GM23338 (cell line): ENCODE measurements at regions not wholly inside any gene's neighbourhood (a gene's known extent, or its start where the extent isn't known, plus 50 kb on each side); places are given as distances from the start of the nearest gene placed in this dataset.

Experiments used
- CREB1 ChIP-seq: fragments of 250-450 bp; sonication (Bioruptor Pico); IDR thresholded peaks from 2 replicates; pipeline ENCODE4 v1.5.0; 2020; ENCODE audit warnings: low read depth, mild to moderate bottlenecking, moderate library complexity
- EZH2 ChIP-seq: fragments of 200-600 bp; sonication (generic); IDR thresholded peaks from one replicate; pipeline ENCODE4 v1.8.0; 2017; ENCODE audit warnings: antibody characterized with exemption, mild to moderate bottlenecking, low read depth; ENCODE audit not compliant: unreplicated experiment
- EZH2phosphoT487 ChIP-seq: fragments of 200-600 bp; sonication (generic); IDR thresholded peaks from one replicate; pipeline ENCODE4 v1.8.1; 2018; ENCODE audit warnings: antibody characterized with exemption; ENCODE audit not compliant: unreplicated experiment
- JUNB ChIP-seq: IDR thresholded peaks from one replicate; pipeline ENCODE4 v1.6.1; 2016; ENCODE audit warnings: antibody characterized with exemption; ENCODE audit not compliant: unreplicated experiment
- NANOG ChIP-seq: IDR thresholded peaks from 2 replicates; pipeline ENCODE4 v1.6.1; 2016; ENCODE audit warnings: antibody characterized with exemption, borderline replicate concordance
- POLR2AphosphoS5 ChIP-seq: IDR thresholded peaks from 2 replicates; pipeline ENCODE4 v1.6.1; 2016; ENCODE audit warnings: antibody characterized with exemption, low read depth
- TF ChIP-seq, protein P1 (sequence below), 2 experiments: fragments of 200-600 bp in 1 of 2; sonication (generic) in 1 of 2; conservative IDR thresholded peaks; 2 replicates each; pipeline versions ENCODE4 v1.5.1 to v1.6.1; 2016 to 2017; ENCODE audit warnings: antibody characterized with exemption in 2 of 2, low read depth in 2 of 2, mild to moderate bottlenecking in 2 of 2, moderate library complexity in 1 of 2
- TF ChIP-seq, protein P2 (sequence below): IDR thresholded peaks from one replicate; pipeline ENCODE4 v1.6.1; 2018; ENCODE audit warnings: antibody characterized with exemption; ENCODE audit not compliant: unreplicated experiment
- TF ChIP-seq, protein P3 (sequence below): IDR thresholded peaks from 2 replicates; pipeline ENCODE4 v1.6.1; 2016; ENCODE audit warnings: antibody characterized with exemption

DNA sequence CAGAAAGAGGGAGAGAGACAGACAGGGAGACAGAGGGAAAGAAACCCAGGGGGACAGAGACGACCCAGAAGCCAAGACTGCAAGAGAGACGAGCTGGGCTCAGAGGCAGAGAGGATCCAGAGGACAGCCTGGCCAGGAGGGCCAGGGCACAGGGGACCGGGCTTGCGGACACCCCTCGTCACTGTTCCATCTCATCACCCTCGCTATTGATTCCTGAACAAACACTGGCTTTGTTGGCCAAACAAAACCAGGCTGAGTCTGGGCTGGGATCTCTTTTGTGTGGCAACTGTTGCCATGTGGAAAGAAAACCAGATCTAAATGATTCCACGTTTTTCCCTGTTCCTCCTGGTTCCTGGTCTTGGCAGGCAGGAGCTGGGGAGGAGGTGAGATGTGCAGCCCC, 339.4 kb downstream of the MN1 start:
- TF ChIP-seq, protein P1, sequence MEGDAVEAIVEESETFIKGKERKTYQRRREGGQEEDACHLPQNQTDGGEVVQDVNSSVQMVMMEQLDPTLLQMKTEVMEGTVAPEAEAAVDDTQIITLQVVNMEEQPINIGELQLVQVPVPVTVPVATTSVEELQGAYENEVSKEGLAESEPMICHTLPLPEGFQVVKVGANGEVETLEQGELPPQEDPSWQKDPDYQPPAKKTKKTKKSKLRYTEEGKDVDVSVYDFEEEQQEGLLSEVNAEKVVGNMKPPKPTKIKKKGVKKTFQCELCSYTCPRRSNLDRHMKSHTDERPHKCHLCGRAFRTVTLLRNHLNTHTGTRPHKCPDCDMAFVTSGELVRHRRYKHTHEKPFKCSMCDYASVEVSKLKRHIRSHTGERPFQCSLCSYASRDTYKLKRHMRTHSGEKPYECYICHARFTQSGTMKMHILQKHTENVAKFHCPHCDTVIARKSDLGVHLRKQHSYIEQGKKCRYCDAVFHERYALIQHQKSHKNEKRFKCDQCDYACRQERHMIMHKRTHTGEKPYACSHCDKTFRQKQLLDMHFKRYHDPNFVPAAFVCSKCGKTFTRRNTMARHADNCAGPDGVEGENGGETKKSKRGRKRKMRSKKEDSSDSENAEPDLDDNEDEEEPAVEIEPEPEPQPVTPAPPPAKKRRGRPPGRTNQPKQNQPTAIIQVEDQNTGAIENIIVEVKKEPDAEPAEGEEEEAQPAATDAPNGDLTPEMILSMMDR (conservative IDR thresholded peaks at IDR 0.05; ENCODE audit: low read depth in 2 of 2): no peak
- TF ChIP-seq POLR2AphosphoS5 (no peak), EZH2 (no peak), EZH2phosphoT487 (no peak), CREB1 (CRISPR knock-in tag) (no peak), JUNB (no peak), NANOG (no peak)
- TF ChIP-seq, protein P2, sequence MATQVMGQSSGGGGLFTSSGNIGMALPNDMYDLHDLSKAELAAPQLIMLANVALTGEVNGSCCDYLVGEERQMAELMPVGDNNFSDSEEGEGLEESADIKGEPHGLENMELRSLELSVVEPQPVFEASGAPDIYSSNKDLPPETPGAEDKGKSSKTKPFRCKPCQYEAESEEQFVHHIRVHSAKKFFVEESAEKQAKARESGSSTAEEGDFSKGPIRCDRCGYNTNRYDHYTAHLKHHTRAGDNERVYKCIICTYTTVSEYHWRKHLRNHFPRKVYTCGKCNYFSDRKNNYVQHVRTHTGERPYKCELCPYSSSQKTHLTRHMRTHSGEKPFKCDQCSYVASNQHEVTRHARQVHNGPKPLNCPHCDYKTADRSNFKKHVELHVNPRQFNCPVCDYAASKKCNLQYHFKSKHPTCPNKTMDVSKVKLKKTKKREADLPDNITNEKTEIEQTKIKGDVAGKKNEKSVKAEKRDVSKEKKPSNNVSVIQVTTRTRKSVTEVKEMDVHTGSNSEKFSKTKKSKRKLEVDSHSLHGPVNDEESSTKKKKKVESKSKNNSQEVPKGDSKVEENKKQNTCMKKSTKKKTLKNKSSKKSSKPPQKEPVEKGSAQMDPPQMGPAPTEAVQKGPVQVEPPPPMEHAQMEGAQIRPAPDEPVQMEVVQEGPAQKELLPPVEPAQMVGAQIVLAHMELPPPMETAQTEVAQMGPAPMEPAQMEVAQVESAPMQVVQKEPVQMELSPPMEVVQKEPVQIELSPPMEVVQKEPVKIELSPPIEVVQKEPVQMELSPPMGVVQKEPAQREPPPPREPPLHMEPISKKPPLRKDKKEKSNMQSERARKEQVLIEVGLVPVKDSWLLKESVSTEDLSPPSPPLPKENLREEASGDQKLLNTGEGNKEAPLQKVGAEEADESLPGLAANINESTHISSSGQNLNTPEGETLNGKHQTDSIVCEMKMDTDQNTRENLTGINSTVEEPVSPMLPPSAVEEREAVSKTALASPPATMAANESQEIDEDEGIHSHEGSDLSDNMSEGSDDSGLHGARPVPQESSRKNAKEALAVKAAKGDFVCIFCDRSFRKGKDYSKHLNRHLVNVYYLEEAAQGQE: no peak
- TF ChIP-seq, protein P3, sequence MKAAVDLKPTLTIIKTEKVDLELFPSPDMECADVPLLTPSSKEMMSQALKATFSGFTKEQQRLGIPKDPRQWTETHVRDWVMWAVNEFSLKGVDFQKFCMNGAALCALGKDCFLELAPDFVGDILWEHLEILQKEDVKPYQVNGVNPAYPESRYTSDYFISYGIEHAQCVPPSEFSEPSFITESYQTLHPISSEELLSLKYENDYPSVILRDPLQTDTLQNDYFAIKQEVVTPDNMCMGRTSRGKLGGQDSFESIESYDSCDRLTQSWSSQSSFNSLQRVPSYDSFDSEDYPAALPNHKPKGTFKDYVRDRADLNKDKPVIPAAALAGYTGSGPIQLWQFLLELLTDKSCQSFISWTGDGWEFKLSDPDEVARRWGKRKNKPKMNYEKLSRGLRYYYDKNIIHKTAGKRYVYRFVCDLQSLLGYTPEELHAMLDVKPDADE: no peak
